ENCODE measurements at regions not wholly inside any gene's neighbourhood (a gene's known extent, or its start where the extent isn't known, plus 50 kb on each side); places are given as distances from the start of the nearest gene placed in this dataset.

GRCh38 chr13:97161582-97162231, 60.4 kb upstream of the MBNL2 start:
- no peak for TF ChIP-seq CTCF (IDR thresholded peaks at IDR 0.05; ENCODE audit: insufficient read depth, low read depth, low read length)
- TF ChIP-seq EZH2 (IDR thresholded peaks at IDR 0.05; ENCODE audit: insufficient read depth, low read length) = no peak

All from astrocyte (in vitro differentiated cells and primary cell).